Endodermal cell (in vitro differentiated cells): ENCODE measurements at regions not wholly inside any gene's neighbourhood (a gene's known extent, or its start where the extent isn't known, plus 50 kb on each side); places are given as distances from the start of the nearest gene placed in this dataset.
A peak's percentile ranks its signal among the peaks of the same experiment; 100 is the strongest.

Experiments used
- DNase-seq: peaks from one replicate; pipeline ENCODE4 v3.0.0-alpha.2; 2017
- H3K27ac ChIP-seq: 2 replicates; pipeline ENCODE4 v1.5.1; 2013; ENCODE audit warnings: mild to moderate bottlenecking, low read depth, low read length, moderate library complexity
- H3K27me3 ChIP-seq: 2 replicates; pipeline ENCODE4 v1.6.1; 2013; ENCODE audit warnings: mild to moderate bottlenecking, low read length, moderate library complexity; ENCODE audit not compliant: insufficient read depth, control insufficient read depth, poor library complexity, severe bottlenecking
- H3K36me3 ChIP-seq: 2 replicates; pipeline ENCODE4 v1.7.0; 2013; ENCODE audit warnings: mild to moderate bottlenecking, low read length, moderate library complexity; ENCODE audit not compliant: control insufficient read depth, insufficient read depth
- H3K4me1 ChIP-seq: one replicate; pipeline ENCODE4 v1.7.0; 2013; ENCODE audit warnings: low read length; ENCODE audit not compliant: control insufficient read depth, insufficient read depth
- H3K4me3 ChIP-seq: 2 replicates; pipeline ENCODE4 v1.5.1; 2013; ENCODE audit warnings: mild to moderate bottlenecking, low read length, moderate library complexity
- H3K9ac ChIP-seq: 2 replicates; pipeline ENCODE4 v1.6.1; 2013; ENCODE audit warnings: mild to moderate bottlenecking, low read length, moderate library complexity; ENCODE audit not compliant: poor library complexity, severe bottlenecking; ENCODE audit errors: extremely low read depth
- H3K9me3 ChIP-seq: 2 replicates; pipeline ENCODE4 v1.6.1; 2013; ENCODE audit warnings: mild to moderate bottlenecking, low read length, moderate library complexity; ENCODE audit not compliant: control insufficient read depth
- H3K27ac Mint-ChIP-seq: 2 replicates; pipeline ENCODE4 v1.8.0; 2020; ENCODE audit warnings: mixed read lengths
- H3K27me3 Mint-ChIP-seq: 2 replicates; pipeline ENCODE4 v1.8.0; 2021; ENCODE audit warnings: mild to moderate bottlenecking, mixed read lengths; ENCODE audit not compliant: insufficient read depth
- H3K36me3 Mint-ChIP-seq: 2 replicates; pipeline ENCODE4 v1.8.0; 2020; ENCODE audit warnings: low read depth, mixed read lengths
- H3K4me1 Mint-ChIP-seq: 2 replicates; pipeline ENCODE4 v1.8.0; 2020; ENCODE audit warnings: mixed read lengths
- H3K4me3 Mint-ChIP-seq: 2 replicates; pipeline ENCODE4 v1.8.0; 2020; ENCODE audit warnings: mild to moderate bottlenecking, moderate library complexity, mixed read lengths
- H3K9me3 Mint-ChIP-seq: 2 replicates; pipeline ENCODE4 v1.8.0; 2020; ENCODE audit warnings: mild to moderate bottlenecking, mixed read lengths
- WGBS, 2 experiments: methylation state at CpG; one replicate each; pipeline versions ENCODE4 v1.1.5 to v1.1.7; 2013; ENCODE audit warnings: missing lambda C conversion rate in 2 of 2, mixed read lengths in 1 of 2; ENCODE audit not compliant: insufficient coverage in 1 of 2, insufficient read length in 1 of 2; 5-methylcytosine and 5-hydroxymethylcytosine counted together
- TF ChIP-seq, protein P1 (sequence below): fragments of 200-600 bp; sonication (generic); conservative IDR thresholded peaks from 2 replicates; pipeline ENCODE4 v1.5.0; 2021; ENCODE audit warnings: antibody characterized with exemption, mild to moderate bottlenecking

DNA sequence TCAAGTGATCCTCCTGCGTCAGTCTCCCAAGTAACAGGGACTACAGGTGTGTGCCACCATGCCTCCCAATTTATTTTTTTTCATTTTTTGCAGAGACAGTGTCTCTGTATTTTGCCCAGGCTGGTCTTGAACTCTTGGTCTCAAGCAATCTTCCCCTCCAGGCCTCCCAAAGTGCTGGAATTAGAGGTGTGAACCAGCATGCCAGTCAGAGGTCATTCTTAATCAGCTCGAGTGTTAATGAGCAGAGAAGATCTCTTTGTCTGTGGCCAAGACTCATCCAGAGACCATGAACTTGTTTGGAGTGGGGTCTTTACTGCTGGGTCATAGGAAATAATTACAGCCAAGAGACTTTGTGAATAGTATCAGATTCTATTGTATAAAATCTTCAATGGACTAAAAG lies 99.2 kb upstream of the AP1S2 start:
- 64% methylated on average over 2 of the region's 2 CpGs; no CpG with 5 or more reads in 1 of the 2 experiments for WGBS, 2 experiments
- H3K4me3 Mint-ChIP-seq = no peak overlapping the region
- H3K27me3 Mint-ChIP-seq = no peaks in the 10 kb centered on the region
- H3K27ac ChIP-seq = no peak overlapping the region
- H3K9me3 ChIP-seq = no peaks in the 10 kb centered on the region
- H3K9ac ChIP-seq = no peak overlapping the region
- H3K27ac Mint-ChIP-seq = peak overlapping the region; percentile 64
- peaks cover 7% of the 10 kb centered on the region for H3K36me3 Mint-ChIP-seq
- TF ChIP-seq, protein P1, sequence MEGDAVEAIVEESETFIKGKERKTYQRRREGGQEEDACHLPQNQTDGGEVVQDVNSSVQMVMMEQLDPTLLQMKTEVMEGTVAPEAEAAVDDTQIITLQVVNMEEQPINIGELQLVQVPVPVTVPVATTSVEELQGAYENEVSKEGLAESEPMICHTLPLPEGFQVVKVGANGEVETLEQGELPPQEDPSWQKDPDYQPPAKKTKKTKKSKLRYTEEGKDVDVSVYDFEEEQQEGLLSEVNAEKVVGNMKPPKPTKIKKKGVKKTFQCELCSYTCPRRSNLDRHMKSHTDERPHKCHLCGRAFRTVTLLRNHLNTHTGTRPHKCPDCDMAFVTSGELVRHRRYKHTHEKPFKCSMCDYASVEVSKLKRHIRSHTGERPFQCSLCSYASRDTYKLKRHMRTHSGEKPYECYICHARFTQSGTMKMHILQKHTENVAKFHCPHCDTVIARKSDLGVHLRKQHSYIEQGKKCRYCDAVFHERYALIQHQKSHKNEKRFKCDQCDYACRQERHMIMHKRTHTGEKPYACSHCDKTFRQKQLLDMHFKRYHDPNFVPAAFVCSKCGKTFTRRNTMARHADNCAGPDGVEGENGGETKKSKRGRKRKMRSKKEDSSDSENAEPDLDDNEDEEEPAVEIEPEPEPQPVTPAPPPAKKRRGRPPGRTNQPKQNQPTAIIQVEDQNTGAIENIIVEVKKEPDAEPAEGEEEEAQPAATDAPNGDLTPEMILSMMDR = no peak
- no peaks in the 10 kb centered on the region for H3K4me1 ChIP-seq
- H3K4me1 Mint-ChIP-seq = peaks cover 41% of the 10 kb centered on the region
- no peaks in the 10 kb centered on the region for H3K27me3 ChIP-seq
- H3K36me3 ChIP-seq = no peaks in the 10 kb centered on the region
- no peak overlapping the region for H3K4me3 ChIP-seq
- H3K9me3 Mint-ChIP-seq = peaks cover 2% of the 10 kb centered on the region
- DNase-seq = peak; percentile 77

GRCh38 chrX:15952212-15952611 lies 97.6 kb upstream of the AP1S2 start:
- TF ChIP-seq, protein P1 = no peak
- WGBS, 2 experiments = 100% methylated on average over 2 of the region's 2 CpGs; no CpG with 5 or more reads in 1 of the 2 experiments
- peaks cover 48% of the 10 kb centered on the region for H3K4me1 Mint-ChIP-seq

GRCh38 chrX:15948318-15948660 lies 93.7 kb upstream of the AP1S2 start:
- 98 to 100% methylated on average over 2 to 5 of the region's 5 CpGs for WGBS, 2 experiments
- DNase-seq = no peak
- peak overlapping the region; percentile 95 for H3K27ac Mint-ChIP-seq

More at GRCh38 chrX:15952212-15952611, 97.6 kb upstream of the AP1S2 start:
- H3K4me3 Mint-ChIP-seq = no peak overlapping the region
- Histone ChIP-seq H3K9me3 (no peaks in the 10 kb centered on the region), H3K4me3 (no peak overlapping the region), H3K4me1 (no peaks in the 10 kb centered on the region), H3K27me3 (no peaks in the 10 kb centered on the region), H3K9ac (no peak overlapping the region), H3K36me3 (no peaks in the 10 kb centered on the region), H3K27ac (no peak overlapping the region)
- H3K27me3 Mint-ChIP-seq = no peaks in the 10 kb centered on the region
- no peak overlapping the region for H3K27ac Mint-ChIP-seq
- peaks cover 7% of the 10 kb centered on the region for H3K36me3 Mint-ChIP-seq
- no peak for DNase-seq
- no peaks in the 10 kb centered on the region for H3K9me3 Mint-ChIP-seq

More at GRCh38 chrX:15948318-15948660, 93.7 kb upstream of the AP1S2 start:
- Histone ChIP-seq H3K36me3 (no peaks in the 10 kb centered on the region), H3K27ac (no peak overlapping the region), H3K4me1 (no peaks in the 10 kb centered on the region), H3K4me3 (no peak overlapping the region), H3K27me3 (no peaks in the 10 kb centered on the region), H3K9ac (no peak overlapping the region), H3K9me3 (no peaks in the 10 kb centered on the region)
- TF ChIP-seq, protein P1 = no peak
- Mint-ChIP-seq H3K27me3 (no peaks in the 10 kb centered on the region), H3K36me3 (peaks cover 7% of the 10 kb centered on the region), H3K4me1 (peaks cover 36% of the 10 kb centered on the region), H3K9me3 (no peaks in the 10 kb centered on the region), H3K4me3 (no peak overlapping the region)
